KBM-7 (cell line): ENCODE measurements at regions not wholly inside any gene's neighbourhood (a gene's known extent, or its start where the extent isn't known, plus 50 kb on each side); places are given as distances from the start of the nearest gene placed in this dataset.
A peak's percentile ranks its signal among the peaks of the same experiment; 100 is the strongest.

Source experiments
- DNase-seq: peaks from one replicate; pipeline ENCODE4 v3.0.0-alpha.2; 2015
- in situ Hi-C: fragments of 300-500 bp; cut with MboI; formaldehyde crosslinking; loops from 2 replicates; pipeline ENCODE4 v1.14.3; 2020; ENCODE audit warnings: low sequenced_read_pairs, low pct_unique_long_range_greater_than_20kb, mixed read lengths

DNA sequence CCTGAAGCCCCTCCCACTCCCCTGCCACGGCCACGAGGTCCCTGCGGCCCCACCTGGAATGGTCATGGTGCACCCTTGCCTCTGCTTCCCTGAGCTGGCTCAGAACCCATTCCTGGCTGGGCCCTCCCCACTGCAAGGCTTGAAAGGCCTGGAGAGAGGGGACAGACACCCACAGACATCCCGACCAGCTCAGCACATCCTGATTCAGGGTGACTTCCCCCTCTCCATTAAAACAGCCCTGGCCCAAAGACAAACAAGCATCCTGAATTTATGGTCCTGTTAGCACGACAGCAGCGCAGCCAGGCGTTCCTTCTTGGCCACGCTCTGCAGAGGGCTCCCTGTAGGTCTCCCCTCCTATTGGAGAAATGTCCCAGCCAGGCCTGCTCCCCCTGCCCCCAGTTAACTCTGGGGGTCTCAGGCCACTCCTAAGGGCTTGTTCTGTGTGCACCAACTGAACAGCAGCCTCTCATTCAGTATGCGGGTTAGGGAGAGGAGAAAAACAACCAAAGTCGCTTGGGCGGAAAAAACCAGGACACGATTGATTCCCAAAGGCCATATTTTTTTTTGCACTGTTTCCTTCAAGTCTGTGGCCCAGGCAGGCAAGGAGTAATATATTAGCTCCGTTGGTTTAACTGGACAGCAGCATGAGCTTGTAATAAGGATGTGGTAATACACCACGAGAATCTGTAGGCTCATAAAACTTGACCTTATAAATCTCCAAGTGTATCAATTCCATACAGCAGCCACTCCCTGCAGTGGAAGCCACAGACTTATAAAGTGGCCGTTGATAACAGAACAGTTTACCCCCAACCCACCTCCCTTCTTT is 106.7 kb upstream of the MSX1 start:
- DNase-seq = no peak
- in situ Hi-C loops = no loop called here

DNA sequence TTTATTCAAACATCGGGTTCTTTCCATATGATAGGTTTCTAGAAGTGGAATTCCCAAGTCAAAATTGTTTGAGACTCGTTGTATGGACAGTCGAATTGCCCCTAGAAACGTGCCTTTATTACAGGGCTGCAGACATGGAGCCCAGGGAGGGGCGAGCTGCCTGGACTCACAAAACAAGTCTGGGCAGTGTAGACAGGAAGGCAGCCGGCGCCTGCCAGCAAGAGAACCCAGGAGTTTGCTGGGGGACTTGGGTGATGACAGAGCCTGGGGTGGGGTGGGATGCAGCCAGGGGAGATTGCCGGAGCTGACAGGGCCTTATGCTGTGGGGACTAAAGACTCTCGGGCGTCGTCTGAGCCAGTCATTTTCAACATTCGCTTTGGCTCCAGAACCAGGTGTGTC is 107.4 kb upstream of the MSX1 start:
- in situ Hi-C loops = no loop called here

DNA sequence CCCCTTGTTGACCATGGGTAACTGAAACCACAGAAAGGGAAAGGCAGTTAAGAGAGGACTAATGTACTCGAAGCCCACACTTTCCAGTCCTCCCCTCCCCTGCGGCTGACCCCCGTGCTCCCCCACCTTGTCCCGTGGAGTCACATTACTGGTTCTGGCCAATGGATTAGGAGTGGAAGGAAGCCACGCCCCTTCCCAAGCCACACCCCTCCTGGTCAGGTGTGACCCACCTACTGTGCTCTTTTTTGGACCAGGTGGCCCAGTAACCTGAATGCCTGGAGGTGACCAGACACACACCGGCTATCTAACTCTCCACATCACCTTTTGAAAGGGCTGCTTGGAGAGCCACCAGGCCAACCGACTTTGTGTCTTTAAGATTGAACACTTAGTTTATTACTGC is 109.3 kb upstream of the MSX1 start:
- no peak for DNase-seq
- in situ Hi-C loops = no loop called here

More for the DNA sequence above, 107.4 kb upstream of the MSX1 start:
- no peak for DNase-seq

DNA sequence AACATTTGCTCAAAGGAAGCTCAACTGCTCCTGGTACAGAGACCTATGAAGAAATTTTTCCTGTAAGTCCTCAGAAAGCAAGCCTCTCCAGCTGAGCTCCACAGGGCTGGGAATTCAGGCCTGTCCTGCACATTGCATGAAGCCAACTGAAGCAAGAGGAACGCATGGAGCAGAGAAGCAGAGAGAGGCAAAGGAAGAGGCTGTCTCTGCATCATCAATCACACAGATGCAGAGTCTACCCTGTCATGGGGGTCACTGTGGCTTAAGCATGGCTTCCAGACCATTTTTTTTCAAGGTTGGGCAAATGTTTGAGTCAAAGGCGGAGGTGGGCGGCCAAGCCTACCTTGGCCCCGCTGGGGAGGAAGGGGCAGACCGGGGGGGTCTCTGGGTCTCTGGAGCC is 110.3 kb upstream of the MSX1 start:
- in situ Hi-C loops = no loop called here
- no peak for DNase-seq

DNA sequence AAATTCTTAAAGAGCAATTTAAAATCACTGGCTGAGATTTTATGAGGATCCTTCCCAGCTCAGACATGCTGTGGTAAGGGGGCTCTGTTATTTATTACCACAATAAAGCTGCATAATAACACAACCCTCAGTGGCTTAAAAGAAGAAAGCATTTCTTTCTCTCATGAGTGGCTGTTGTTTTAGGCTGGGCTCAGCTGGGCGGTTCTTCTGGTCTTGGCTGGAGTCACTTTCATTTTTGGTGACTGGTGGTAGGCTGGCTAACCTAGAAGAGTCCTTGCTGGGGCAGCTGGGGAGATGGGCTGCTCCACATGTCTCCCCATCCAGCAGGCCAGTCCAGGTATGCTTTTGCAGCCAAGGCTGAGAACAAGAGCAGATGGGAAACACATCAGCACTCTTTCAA is 113.0 kb upstream of the MSX1 start:
- no peak for DNase-seq
- in situ Hi-C loops = no loop called here

DNA sequence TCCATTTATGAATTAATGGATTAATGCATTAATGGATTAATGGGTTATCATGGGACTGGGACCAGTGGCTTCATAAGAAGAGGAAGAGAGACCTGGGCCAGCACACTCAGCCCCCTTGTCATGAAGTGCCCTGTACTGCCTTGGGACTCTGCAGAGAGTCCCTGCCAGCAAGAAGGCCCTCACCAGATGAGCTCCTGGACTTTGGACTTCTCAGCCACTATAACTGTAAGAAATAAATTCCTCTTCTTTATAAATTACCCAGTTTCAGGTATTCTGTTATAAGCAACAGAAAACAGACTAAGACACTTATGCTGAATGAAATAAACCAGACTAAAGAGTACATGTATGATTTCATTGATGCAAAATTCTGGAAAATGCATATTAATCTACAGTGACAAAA is 119.4 kb upstream of the MSX1 start:
- in situ Hi-C loops = no loop called here
- no peak for DNase-seq

DNA sequence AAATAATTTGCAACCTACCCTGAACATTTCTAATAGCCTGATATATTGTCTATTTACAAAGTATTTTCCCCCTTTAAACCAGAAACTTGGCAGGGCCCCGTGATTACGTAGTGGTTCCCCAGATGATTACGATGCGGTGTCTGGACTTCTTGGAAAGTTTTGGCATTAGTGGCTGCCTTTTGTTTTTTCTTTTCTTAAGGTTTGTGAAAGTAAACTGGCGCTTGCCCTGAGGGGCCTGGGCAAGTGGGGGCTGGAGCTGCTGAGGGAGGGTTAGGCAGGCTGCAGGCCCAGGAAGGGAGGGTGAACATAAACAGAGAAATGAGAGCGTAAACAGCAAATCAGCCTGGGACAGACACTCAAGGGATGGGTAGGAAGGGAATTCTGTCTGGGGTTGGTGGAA is 123.6 kb upstream of the MSX1 start:
- in situ Hi-C loops = no loop called here

DNA sequence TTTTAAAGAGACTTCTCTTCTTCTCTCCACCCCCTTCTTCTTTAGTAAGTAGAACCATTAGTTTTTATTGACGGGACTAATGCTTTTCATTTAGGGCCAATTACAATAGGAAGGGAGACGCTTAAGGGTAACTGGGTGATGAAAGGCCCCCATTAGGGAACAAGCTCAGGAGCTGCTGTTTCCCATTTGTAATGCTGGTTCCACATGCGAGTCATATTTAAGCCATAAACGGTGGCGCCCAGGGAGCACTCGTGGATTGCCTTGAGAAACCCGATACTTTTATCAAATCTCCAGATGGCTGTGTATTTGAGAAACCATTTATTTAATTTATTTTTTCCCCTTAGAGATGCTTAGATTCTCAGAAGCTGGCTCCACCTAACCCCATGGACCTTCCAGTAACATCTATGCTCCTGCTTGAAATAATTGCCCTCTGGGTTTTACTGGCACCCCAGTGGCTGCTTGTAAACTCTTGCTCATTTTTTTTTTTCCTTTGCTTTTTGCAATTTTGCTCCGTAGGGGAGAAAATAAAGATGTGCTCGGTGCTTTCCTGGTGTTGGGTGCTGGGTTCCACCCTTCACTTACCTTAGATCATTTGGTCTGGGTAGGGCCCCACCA is 124.2 kb upstream of the MSX1 start:
- in situ Hi-C loops = no loop called here
- no peak for DNase-seq

More for the DNA sequence above, 123.6 kb upstream of the MSX1 start:
- no peak for DNase-seq

GRCh38 chr4:4734425-4734824 is 125.0 kb upstream of the MSX1 start:
- in situ Hi-C loops = no loop called here
- DNase-seq = no peak

DNA sequence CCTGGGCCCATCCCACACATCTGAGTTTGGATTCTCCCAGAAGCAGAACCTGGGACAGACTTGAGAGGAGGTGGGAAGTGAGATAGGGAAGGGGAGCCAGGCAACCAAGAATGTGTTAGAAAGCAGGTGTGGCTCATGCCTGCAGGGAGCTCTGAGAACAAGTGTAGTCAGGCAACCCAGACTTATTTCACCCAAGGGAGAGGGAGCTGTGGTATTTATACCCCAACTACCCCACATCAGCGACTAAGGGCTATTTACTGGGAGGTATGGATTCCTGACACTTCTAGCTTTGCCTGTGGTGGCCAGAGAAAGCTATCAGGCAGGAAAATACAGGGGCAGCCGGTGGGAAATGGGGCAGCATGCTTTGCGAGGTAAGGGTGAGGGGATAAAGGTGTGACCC is 125.8 kb upstream of the MSX1 start:
- in situ Hi-C loops = no loop called here
- no peak for DNase-seq

GRCh38 chr4:4730249-4730648 is 129.2 kb upstream of the MSX1 start:
- DNase-seq = no peak
- in situ Hi-C loops = no loop called here

DNA sequence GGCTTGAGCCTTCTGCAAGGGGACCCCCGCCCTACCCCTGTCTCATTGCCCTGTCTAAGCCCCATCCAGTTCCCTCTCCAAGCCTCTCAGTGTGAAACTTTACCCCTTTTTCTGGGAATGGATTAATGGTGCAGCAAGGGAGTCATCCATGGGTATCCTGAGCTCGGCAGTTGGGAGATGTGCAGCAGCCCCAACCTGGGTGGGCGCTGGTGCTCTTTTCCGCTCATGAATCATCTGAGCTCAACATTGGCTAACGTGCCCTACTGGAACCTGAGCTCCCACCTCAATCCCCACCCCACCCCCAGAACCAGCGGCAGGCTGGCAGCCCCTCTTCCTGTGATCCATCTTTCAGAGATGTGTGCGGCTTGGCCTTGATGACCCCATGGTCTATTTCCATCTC is 130.3 kb upstream of the MSX1 start:
- no peak for DNase-seq
- in situ Hi-C loops = no loop called here

DNA sequence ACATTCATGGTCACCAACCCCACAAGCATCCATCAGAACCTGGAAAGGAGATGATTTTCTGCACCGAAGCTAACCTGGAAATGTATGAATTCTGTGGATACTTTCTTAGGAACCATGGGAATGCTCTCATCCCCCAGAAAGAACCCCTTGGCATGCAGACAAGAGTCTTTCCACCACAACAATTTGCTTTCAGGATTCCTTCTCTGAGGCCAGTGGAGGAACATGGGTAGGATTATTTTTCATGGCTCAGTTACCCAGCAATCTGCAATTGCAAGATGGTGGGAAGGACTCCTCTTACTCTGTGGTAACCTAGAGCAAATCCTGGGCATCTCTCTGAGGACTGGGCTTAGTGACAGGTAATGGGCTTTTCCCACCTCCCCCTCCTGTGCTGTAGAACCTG is 131.9 kb upstream of the MSX1 start:
- DNase-seq = no peak
- in situ Hi-C loops = no loop called here

DNA sequence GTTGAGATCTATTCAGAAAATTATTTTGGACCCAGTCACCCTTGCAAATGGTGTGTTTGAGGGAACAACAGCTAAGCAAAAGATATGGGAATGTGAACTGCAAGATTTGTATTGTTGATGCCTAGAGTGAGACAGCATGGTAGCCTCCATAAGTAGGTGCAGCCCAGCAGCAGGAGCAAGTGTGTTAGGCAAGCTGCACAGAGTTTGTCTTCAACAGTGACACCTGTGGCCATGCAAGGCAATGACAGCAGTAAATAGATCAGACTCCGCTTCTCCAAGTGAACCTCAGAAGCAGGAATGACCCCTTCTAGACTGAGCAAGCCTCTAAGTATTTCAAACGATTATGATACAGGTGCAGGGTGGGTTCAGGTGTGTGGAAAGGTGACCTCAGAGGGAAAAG is 133.4 kb upstream of the MSX1 start:
- in situ Hi-C loops = no loop called here
- peak; percentile 15 for DNase-seq

GRCh38 chr4:4724321-4724720 is 135.1 kb upstream of the MSX1 start:
- no peak for DNase-seq
- in situ Hi-C loops = no loop called here

- in situ Hi-C loops = no loop called here
- DNase-seq = no peak
Measured at GRCh38 chr4:4721636-4722035, 137.8 kb upstream of the MSX1 start.

GRCh38 chr4:4720646-4721045 is 138.8 kb upstream of the MSX1 start:
- in situ Hi-C loops = no loop called here

GRCh38 chr4:4719436-4719835 is 140.0 kb upstream of the MSX1 start:
- DNase-seq = no peak
- in situ Hi-C loops = no loop called here

More at GRCh38 chr4:4720646-4721045, 138.8 kb upstream of the MSX1 start:
- no peak for DNase-seq

DNA sequence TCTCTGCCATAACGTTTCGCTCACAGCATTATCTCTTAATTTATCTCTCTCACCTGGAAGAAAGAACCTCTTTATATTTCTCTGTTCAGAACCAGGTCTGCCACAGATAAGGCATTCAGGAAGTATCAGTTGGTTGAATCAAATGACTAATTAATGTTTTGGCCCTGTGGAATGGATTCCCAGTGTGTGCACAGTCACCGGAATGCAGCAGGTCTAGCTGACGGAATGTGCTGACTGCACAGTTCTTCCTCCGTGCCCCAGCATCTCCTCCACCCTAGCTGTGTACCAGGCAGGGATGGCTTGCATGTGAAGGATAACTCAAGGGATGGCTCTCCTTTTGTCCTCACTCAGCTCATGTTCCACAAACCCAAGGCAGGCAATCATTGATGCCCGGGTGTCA is 141.8 kb upstream of the MSX1 start:
- no peak for DNase-seq
- in situ Hi-C loops = no loop called here

- no peak for DNase-seq
- in situ Hi-C loops = no loop called here
Measured at GRCh38 chr4:4714331-4714730, 145.1 kb upstream of the MSX1 start.
